Fibroblast of pulmonary artery (primary cell): ENCODE measurements at regions not wholly inside any gene's neighbourhood (a gene's known extent, or its start where the extent isn't known, plus 50 kb on each side); places are given as distances from the start of the nearest gene placed in this dataset.

Experiments used
- DNase-seq: peaks from one replicate; pipeline ENCODE4 v3.0.0-alpha.2; 2010; ENCODE audit warnings: low read depth
- H3K4me3 ChIP-seq: replicated peaks from 2 replicates; pipeline ENCODE4 v1.5.1; 2011; ENCODE audit warnings: low read depth, mild to moderate bottlenecking, control low read depth, low read length, moderate library complexity
- TF ChIP-seq, protein P1 (sequence below): IDR thresholded peaks from 2 replicates; pipeline ENCODE4 v1.5.1; 2011; ENCODE audit warnings: mild to moderate bottlenecking, control low read depth, low read length, inconsistent platforms; ENCODE audit errors: missing control alignments

- TF ChIP-seq, protein P1, sequence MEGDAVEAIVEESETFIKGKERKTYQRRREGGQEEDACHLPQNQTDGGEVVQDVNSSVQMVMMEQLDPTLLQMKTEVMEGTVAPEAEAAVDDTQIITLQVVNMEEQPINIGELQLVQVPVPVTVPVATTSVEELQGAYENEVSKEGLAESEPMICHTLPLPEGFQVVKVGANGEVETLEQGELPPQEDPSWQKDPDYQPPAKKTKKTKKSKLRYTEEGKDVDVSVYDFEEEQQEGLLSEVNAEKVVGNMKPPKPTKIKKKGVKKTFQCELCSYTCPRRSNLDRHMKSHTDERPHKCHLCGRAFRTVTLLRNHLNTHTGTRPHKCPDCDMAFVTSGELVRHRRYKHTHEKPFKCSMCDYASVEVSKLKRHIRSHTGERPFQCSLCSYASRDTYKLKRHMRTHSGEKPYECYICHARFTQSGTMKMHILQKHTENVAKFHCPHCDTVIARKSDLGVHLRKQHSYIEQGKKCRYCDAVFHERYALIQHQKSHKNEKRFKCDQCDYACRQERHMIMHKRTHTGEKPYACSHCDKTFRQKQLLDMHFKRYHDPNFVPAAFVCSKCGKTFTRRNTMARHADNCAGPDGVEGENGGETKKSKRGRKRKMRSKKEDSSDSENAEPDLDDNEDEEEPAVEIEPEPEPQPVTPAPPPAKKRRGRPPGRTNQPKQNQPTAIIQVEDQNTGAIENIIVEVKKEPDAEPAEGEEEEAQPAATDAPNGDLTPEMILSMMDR: no peak
- no peak overlapping the region for H3K4me3 ChIP-seq
- no peak for DNase-seq
Observed at GRCh38 chr3:98962951-98963350, 61.5 kb upstream of the DCBLD2 start.

GRCh38 chr3:98962189-98962930 is 60.9 kb upstream of the DCBLD2 start:
- H3K4me3 ChIP-seq: no peak overlapping the region
- DNase-seq: peak; percentile 61
- TF ChIP-seq, protein P1: no peak

DNA sequence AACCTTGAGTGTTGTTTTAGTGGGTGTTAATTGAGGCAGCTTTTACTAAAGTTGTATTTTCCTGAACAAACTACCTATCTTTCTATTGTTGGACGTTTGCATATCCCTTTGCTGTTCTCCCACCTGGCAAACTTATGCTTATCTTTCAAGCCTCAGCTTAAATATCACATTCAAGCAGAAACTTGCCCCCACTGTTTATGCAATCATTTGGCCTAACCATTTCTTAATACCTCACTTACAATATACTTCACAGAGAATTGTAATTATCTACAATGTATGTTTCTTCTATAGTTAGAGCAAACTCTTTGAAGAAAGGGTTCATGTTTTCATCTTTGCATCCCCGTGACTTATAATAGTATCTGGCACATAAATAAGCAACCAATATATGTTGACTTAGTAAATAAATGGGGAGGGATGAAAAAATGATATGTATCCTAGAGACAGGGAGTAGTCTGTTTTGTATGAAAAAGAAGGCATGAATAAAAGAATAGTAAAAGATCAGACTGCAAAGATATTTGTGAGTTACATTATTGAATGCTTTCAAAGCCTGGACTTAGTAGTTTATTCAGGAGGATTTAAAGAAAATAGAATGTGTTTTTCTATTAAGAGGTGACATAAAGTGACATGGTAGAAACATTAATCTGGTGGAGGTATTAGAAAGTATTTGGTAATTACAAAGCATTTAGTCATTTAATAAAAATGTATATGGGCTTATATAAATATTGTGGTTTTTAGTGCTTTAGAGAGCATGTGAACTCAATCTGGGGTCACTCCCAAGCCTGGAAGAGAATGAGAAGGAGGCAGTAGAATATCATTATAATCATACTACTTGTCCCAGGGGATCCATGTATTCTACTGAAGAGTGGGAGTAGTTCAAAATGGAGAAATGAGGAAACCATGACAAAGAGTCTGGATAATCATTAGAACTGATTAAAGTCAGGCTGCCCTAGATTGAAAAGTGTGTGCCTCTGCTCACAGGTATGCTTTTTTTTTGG is 60.0 kb upstream of the DCBLD2 start:
- no peak overlapping the region for H3K4me3 ChIP-seq
- TF ChIP-seq, protein P1: no peak
- peak; percentile 71 for DNase-seq

DNA sequence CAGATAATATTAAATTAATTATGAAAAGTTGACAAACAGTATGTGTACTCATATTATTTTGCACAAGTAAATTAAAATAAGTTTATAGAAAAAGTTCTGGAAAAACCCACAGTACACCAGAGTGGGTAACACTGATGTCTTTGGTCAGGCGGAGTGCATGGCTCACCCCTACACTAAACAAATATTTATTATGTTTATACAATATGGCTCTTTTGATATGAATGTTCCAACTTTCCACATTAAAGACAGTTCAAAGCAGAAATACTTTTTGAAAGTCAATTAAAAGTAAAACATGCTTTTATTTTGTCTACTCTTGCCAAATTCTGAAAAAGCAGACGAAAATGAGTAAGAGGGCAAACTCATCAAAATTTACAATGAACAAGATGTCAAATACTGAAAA is 56.2 kb upstream of the DCBLD2 start:
- TF ChIP-seq, protein P1: no peak
- H3K4me3 ChIP-seq: no peak overlapping the region
- DNase-seq: no peak

DNA sequence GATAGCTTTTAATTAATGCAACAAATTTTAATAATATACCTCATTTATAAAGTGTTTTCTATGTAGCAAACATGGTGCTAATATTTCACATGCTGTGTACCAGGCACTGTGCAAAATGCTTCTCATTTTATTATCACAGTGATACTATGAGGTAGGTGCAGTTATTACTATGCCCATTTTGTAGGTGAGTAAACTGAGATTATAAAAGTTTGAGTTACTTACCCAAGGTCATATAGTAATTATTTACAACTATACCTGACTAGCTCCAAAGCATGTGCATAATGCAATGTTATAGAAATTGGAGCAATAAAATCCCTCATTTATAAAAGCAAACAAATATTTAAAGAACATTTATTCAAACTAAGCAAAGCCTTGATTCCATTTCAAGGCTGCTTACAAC is 54.5 kb upstream of the DCBLD2 start:
- TF ChIP-seq, protein P1: no peak
- no peak overlapping the region for H3K4me3 ChIP-seq
- DNase-seq: no peak

- H3K4me3 ChIP-seq: no peak overlapping the region
- TF ChIP-seq, protein P1: no peak
- no peak for DNase-seq
Observed at GRCh38 chr3:98954791-98955604, 53.5 kb upstream of the DCBLD2 start.
